H4 (cell line): ENCODE measurements at regions not wholly inside any gene's neighbourhood (a gene's known extent, or its start where the extent isn't known, plus 50 kb on each side); places are given as distances from the start of the nearest gene placed in this dataset.
"Not testable (repeated sequence)": the region's sequence is repeated elsewhere in the genome, so short reads cannot be mapped to it uniquely, and the experiment has no call there.

ENCODE experiments used
- DNase-seq: peaks from one replicate; pipeline ENCODE4 v3.0.0-alpha.2; 2015; ENCODE audit warnings: low spot score

DNA sequence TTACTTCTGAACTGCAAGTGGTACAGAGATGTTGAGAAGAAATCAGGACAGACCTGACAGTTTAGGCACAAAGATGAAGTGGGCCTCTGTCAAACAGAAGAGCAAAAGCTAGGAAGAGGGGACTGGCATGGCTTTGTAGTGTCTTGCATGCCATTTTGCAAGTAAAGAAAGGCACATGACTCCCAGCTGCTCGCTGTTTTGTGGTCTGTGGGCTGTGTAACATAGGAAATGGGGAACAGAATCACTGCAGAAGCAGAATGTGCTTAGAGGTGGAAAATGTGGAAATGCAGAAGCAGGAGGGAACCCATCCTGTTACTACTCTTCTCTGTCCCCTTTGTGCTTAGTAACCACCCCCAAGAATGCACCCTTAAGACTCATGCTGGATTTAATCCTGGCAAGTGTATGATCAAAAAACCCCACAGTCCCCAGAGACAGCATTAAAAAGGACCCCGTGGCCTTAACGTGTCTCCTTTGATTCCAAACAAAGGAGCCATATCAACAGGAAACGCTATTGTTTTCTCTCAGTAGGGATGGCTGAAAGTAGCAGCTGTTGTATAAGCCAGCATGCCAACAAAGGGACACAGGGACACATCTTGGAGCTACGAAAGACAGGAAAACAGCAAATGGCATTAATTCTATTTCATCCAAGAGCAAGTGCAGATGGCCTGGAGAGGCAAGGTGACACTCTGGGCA is 177.6 kb upstream of the GLRA2 start:
- no peak for DNase-seq

DNA sequence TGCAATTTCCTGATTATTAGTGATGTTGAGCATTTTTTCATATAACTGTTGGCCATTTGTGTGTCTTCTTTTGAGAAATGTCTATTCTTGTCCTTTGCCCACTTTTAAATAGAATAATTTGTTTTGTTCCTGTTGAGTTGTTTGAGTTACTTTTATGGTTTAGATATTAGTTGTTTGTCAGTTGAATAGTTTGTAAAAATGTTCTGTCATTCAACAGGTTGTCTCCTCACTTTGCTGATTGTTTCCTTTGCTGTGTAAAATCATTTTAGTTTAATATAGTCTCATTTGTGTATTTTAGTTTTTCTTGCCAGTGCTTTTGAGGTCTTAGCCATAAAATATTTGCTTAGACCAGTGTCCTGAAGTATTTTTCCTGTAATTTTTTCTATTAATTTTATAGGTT is 181.8 kb upstream of the GLRA2 start:
- no peak for DNase-seq

DNA sequence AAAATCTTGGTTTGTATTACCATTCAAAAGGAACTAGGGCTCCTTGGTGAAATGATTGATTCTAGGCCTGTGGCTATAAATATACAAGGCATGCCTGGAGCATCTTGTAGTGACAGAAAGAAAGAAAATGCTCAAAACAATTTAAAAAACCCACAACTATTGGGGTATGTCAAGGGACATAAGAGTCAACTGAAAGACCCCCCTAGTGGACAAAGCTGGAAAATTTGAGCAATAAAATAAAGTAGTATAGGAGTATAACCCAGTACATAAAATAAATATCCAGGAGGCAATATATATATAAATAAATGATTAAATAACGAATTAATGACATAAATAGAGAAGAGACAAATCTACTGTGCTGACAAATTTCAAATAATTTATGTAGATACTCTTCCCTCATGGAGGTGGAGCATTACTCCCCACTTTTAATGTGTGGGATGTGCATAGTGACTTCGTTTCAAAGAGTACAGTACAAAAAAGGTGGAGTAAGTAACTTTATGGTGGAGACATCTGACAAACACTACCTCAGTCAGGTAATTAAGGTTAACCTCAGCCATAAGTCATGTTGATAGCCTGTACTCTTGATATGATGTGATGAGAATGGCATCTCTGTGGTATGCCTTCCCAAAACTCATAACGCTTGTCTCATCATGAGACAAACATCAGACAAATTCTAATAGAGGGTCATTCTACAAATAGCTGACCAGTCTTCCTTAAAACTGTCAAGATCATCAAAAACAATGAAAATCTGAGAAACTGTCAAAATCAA is 185.0 kb upstream of the GLRA2 start:
- no peak for DNase-seq

DNA sequence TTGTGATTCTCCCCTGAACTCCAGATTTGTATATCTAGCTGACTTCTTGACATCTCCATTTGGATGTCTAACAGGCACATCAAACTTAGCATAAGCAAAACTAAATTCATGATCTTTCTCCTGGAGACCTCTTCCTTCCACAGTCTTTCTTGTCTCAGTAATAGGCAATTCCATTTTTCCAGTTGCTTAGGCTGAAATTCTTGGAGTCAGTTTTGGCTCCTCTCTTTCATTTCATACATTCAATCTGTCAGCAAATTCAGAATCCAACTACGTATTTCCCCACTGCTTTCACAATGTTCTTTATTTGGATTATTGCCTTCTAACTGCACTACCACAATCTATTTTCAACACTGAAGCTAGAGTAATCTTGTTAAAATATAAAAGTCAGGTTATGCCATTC is 219.9 kb upstream of the GLRA2 start:
- DNase-seq, result no peak

DNA sequence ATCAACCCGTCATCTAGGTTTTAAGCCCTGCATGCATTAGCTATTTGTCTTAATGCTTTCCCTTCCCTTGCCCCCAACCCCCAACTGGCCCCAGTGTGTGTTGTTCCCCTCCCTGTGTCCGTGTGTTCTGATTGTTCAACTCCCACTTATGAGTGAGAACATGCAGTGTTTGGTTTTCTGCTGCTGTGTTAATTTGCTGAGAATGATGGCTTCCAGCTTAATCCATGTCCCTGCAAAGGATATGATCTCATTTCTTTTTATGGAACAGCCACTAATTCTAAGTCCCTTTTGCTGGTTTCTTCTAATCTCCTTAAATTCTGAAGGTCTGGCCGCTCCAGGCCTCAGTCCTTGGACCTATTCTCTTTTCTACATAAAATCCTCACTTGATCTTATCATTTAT is 220.4 kb upstream of the GLRA2 start:
- DNase-seq, result not testable (repeated sequence)

DNA sequence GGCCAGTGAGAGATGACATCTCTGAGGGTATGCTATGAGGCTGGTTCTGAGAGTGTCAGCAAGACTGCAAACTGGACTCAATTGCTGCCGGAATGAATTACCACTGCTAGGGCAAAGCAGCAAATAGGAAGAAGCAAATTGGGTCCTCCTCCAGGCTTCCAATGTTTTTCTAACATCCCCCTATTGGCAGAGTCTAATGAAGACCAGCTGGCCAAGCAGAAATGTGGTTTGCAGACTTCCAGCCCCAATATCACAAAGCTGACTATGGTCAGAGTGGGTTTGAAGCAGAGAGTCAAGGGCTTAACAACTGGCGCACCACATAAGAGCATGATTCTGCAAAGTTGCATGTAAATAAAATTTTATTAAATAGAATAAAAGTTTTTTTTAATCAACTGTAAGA is 225.4 kb upstream of the GLRA2 start:
- DNase-seq, result no peak

DNA sequence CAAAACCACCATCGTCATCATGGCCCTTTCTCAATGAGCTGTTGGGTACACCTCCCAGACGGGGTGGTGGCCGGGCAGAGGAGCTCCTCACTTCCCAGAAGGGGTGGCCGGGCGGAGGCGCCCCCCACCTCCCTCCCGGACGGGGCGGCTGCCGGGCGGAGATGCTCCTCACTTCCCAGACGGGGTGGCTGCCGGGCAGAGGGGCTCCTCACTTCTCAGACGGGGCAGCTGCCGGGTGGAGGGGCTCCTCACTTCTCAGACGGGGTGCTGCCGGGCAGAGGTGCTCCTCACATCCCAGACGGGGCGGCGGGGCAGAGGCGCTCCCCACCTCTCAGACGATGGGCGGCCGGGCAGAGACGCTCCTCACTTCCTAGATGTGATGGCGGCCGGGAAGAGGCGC is 226.8 kb upstream of the GLRA2 start:
- DNase-seq, result not testable (repeated sequence)

DNA sequence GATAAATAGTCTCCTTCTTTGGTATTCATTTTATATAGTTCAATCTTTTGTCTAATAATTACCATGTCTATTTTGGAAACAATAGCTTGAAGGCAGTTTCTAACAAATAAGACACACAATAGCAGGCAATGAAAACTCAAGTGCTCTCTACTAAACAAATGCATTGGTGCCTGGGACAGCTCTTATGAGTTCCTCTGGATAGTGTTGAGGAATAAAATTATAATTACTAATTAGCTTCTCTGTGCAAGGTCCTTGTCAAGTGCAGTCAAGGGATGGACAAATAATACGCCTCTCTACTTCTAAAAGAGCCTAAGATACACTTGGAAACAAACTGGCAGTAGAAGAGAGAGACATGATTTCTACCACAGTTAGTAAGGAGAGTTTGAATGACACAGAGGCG is 229.0 kb upstream of the GLRA2 start:
- DNase-seq, result no peak

DNA sequence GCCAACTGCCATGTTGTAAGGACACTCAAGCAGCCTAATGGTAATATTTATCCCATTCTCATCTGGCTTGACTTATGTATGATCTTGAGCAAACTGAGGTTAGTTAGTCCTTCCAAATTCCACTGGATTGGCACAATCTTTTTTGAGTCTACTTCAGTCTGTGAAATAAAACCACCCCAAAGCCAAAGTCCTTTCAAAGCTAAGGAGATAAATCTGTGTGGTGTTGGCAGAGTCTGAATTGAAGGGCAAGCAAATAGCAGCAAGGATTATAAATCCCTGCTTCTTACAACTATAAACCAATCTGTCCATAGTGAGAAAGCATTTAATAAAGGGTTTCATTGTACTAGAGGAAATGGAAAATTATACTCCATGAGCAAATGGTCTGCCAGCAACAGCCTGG is 233.9 kb upstream of the GLRA2 start:
- DNase-seq, result no peak

DNA sequence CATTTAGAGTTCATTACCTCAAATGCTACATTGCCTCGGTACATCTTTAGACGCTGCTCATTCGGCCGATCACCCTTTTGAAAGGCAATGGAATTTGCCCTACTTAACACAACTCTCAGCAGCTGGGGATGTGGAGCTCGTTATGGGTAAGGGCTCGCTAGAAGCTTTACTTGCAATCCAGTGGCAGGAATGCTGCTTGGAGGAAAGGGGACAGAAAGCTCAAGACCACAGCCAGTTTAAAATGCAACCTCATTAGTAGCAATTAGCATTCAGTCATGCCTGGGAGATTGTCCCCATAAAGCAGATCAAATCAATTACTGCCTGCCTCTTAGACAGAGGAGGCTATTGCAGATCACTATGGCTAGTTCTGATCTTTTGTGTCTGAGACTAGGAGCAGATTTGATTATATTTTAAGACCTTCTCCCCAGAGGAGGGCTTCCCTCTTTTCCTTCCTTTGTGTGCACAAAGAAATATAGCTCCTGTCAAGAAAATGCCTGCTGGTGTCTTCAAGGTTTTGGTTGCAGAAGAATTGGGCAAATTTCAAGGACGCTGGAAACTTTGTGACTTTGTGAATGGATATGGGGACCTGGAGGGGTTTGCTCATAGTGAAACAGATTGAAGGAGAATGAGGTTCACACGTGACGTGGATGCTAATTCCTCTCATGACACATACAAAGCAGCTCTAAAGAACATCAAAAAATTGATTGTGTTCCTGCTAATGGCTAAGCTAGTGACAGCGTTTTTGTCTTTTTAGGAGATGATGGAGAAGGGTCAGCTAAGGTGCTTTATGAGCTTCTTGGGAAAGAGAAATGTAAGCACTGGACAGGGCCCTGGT is 237.5 kb upstream of the GLRA2 start:
- no peak for DNase-seq

DNA sequence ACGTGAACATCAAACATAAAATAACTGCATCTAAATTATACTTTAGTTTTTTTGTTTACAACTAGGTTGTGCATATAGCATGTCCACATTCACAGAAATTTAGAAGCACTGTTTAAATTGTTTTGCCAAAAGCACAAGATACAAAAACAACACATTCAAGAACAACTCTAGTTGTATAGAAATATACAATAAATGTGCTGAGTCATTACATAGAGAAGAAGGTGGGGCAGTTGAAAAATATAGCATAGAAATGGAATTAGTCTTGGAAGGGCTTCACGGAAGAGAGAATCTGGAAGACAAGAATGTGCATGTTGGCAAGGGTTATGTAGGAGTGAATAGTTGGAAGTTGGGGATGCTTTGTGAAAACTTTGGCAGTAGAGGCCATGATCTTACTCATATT is 239.0 kb upstream of the GLRA2 start:
- DNase-seq, result no peak

DNA sequence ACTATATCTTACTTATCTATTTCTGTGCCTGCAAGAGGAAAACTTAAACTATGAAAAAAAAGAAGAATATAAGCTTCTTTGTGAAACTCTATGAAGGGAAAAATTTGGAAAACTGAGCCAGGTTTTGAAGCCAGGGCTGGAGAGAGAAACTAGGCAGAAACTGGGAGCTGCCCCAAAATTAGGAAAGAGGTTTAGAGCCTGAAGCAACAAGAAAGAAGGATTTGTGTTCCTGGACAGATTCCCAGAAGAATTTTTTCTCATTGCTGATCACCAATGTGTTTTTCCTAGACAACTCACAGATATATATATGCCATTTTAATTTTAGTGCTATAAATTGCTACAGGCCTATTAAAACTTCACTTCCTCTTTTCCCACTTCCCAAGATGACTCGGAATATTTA is 245.0 kb upstream of the GEMIN8 start:
- no peak for DNase-seq

DNA sequence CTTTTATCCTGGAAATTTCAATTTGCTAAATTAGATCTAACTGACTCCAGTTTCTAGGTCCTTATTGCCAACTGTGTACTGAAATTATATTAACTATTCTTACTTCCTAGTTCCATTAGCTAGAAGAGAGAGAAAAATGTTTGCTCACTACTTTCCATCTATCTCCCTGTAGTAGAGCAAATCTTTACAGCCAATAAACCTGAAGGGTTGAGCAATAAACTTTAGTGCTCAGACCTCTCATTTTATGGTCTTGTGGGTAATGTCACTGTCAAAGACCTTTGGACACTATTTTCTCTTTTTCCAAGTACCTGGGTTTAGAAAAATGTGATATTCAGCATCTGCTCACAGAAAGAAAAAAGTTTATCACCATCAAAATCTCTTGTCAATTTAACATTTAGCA is 237.5 kb upstream of the GEMIN8 start:
- DNase-seq, result no peak

DNA sequence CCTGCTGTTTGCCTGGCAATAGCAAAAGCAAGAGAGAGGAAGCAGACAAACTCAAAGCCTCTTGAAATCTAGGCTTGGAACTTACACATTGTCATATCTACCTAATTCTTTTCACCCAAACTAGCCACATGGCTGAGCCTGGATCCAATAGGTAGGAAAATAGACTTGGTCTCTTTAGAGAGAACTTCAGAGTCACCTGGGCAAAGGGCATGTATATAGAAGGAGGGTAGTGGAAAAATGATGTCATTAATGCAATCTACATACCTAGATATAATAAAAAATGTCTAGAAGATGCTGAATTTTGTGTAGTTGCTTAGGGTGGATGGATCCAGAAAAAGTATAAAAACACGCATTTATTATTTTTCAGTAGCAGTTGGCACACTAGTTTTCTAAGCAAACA is 237.0 kb upstream of the GEMIN8 start:
- no peak for DNase-seq

DNA sequence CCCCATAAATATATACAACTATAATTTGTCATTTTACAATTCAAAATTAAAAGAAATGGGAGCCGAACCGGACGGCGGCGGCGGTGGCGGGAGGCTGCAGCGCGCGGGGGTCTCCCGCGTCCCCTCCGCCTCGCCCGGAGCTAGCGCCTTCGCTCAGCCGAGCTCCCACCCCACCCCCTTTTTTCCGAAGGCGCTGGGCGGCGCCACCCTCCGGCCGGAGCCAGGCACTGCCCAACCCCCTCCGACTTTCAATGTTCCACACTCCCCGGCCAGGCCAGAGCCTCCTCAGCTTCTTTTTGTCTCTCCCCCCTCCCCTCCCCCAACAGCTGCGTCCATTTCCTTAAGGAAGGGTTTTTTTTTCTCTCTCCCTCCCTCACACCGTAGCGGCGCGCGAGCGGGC is 214.1 kb upstream of the GEMIN8 start:
- DNase-seq, result no peak

DNA sequence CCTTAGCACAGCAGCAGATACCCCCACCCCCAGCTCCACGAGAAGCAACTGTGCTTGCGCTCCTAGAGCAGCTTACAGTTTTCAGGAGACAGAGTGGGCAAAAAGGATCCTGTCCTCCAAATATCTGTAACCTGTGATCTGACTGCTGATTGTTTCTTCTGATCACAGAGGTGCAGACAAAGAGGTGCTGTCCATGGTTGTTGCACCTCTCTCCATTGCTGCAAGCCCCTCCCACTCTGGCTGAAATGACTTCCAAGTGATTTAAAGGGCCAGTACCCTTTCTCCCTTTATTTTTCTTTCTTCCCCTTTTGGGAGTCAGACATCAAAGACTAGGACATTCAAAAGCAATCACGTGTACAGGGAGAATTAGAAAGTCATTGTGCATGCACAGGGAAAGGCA is 205.3 kb upstream of the GEMIN8 start:
- no peak for DNase-seq

DNA sequence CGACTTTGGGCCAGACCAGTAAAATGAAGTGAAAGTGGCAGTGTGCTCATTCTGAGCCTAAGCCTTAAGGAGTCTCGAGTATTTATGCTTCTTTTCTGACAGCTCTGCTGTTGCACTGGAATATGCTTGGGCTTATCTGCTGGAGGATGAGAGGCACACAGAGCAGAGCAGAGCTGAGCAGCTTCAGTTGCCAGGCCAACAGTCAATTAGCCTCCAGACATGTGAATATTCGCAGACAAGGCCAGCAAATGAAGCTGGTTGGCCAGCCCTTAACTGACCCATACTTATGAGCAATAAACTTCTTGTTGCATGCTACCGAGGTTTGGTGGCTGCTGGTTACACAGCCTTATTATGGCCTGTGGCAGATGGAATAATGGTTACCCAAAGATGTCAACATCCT is 203.0 kb upstream of the GEMIN8 start:
- DNase-seq, result no peak

DNA sequence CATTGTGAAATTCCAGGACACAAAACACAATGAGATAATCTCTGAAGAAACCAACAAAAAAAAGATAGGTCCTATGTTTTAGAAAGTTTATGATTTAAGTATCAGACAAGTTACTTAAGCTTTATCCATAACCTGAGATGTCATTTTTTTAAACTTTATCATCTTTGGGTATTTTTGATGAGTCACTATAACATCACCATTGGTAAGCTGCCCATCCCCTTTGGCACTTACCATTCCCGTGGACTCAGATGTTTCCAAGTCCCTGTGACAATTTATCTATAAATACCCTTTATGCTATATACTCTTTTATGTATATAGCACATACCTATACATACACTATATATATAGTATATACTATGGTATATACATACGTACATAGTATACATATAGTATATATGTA is 198.9 kb upstream of the GEMIN8 start:
- no peak for DNase-seq

DNA sequence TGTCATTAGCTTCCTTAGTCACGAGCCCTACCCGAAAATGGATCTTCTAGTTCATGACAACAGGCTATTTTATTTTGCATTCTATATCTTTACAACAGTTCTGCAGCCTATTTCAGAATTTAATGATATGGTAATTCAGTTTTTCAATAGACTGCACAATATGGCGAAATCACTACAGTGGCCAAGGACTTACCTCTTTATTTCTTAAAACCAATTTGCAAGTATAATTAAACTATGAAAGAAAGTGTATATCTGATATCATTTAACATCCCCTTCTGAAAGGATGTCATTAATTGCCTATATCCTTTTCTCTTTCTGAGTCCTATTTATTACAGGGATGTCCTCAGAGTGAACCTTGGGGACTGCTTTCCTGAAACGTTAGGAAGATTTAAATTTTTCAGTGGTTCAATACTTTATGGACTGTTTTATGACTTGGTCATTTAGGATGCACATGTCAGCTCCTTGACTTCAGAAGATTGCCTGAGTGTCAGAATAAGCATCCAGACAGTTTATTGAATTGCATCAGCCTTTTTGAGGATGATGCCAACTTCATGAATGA is 190.8 kb upstream of the GEMIN8 start:
- no peak for DNase-seq

DNA sequence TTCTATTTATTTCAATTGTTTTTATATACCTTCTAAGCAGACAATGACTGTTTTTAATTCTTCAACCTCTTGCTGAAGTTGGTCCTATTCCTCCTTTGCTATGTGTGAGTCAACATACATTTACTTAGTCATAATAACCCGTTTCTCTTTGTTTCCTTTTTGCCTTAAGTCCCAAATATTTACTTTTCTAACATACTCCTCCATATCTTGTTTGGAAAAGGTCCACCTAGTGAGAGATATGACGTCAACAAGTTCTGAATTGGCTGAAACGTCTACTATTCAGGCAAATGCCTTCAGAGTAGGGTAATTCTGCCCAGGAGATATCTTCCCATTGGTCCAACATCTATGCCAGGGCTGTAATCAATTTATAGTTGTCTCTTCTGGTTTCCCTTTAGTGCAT is 179.3 kb upstream of the GEMIN8 start:
- DNase-seq, result no peak

DNA sequence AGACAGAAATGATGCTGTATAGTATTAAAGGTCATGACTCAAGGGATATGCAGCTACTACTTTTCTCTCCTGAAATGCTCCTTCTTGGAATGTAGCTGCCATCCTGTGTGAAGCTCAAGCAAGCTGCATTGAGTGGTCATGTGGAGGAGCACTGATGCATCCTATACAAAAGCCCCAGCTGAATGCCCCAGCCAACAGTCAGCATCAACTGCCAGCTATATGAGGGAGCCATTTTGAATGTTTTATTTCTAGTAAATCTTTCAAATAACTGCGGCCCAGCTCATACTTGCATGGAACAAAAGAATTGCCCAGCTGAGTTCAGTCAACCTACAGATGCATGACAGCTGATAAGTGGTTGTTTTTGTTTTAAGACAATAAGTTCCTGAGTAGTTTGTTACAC is 165.0 kb upstream of the GEMIN8 start:
- no peak for DNase-seq

DNA sequence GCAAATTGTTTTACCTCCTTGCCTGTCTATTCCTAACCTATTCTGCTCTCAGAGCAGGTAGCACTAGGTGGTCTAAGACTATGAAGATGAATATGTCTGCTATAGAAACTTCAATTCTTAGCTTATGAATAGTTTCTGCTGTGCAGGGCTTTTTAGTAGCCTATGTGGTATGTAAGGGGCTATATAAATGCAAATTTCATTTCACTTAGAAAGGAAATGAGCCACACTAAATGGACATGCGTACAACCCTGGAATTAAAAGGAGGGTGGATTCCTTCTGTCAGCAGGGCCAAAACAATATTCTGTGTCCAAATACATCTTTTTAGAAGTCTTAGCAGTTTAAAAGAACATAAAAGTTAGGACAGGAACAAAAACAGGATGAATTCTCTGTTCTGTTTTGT is 163.9 kb upstream of the GEMIN8 start:
- DNase-seq, result no peak

DNA sequence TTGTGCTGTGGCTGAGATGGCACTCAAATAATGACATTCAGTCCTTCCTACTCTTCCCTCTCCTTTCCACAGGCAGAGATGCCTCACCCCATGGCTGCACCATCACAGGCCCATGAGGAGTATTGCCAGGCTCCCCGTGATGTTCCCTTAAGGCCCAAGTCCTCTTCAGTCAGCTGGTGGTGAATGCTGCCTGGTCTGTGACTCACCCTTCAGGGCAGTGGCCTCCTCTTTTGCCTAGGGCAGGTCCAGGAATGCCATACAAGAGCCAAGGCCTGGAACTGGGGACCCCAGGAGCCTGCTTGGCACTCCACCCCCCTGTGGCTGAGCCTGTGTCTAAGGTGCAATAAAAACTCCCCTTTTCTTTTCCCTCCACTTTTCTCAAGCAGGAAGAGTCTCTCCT is 144.2 kb upstream of the GEMIN8 start:
- DNase-seq, result no peak
